H1 (cell line): ENCODE measurements at regions not wholly inside any gene's neighbourhood (a gene's known extent, or its start where the extent isn't known, plus 50 kb on each side); places are given as distances from the start of the nearest gene placed in this dataset.

ENCODE experiments used
- CTCF ChIA-PET: fragments of 300-600 bp; sonication (Branson Sonifier 250); formaldehyde crosslinking; loops from one replicate; lab custom pipeline; 2021; ENCODE audit not compliant: partially characterized antibody; lab: Charles Lee
- POLR2A ChIA-PET: fragments of 300-600 bp; sonication (Branson Sonifier 250); formaldehyde crosslinking; loops from one replicate; lab custom pipeline; 2021; ENCODE audit warnings: inconsistent platforms; ENCODE audit not compliant: partially characterized antibody; lab: Charles Lee
- DNase-seq, 2 experiments: peaks; one replicate each; pipeline versions ENCODE4 v3.0.0 to v3.0.0-alpha.2; 2010 to 2022; ENCODE audit warnings: low spot score in 2 of 2, low read depth in 1 of 2, mixed read lengths in 1 of 2
- FAIRE-seq: peaks from 2 replicates; lab custom pipeline; 2011; peaks lifted over from hg19 to GRCh38; lab: Jason Lieb, UNC
- H2AFZ ChIP-seq: 2 replicates; pipeline ENCODE4 v1.8.1; 2012; ENCODE audit warnings: low read length, inconsistent platforms
- H2AK5ac ChIP-seq: 2 replicates; pipeline ENCODE4 v1.6.1; 2013; ENCODE audit warnings: low read depth, low read length
- H2BK120ac ChIP-seq: replicated peaks from 2 replicates; pipeline ENCODE3; 2013; ENCODE audit warnings: low read depth, low read length, inconsistent platforms
- H2BK12ac ChIP-seq: 2 replicates; pipeline ENCODE4 v1.6.1; 2013; ENCODE audit warnings: low read depth, low read length
- H2BK15ac ChIP-seq: 2 replicates; pipeline ENCODE4 v1.6.1; 2013; ENCODE audit warnings: low read length
- H2BK20ac ChIP-seq: 2 replicates; pipeline ENCODE4 v1.6.1; 2013; ENCODE audit warnings: low read length
- H2BK5ac ChIP-seq: 2 replicates; pipeline ENCODE4 v1.6.1; 2013; ENCODE audit warnings: low read depth, low read length
- H3K14ac ChIP-seq: 2 replicates; pipeline ENCODE4 v1.6.1; 2013; ENCODE audit warnings: inconsistent platforms; ENCODE audit not compliant: insufficient read length
- H3K18ac ChIP-seq: 2 replicates; pipeline ENCODE4 v1.6.1; 2013; ENCODE audit warnings: low read length; ENCODE audit errors: extremely low read depth
- H3K23ac ChIP-seq: 2 replicates; pipeline ENCODE4 v1.6.1; 2013; ENCODE audit warnings: inconsistent platforms; ENCODE audit not compliant: insufficient read length
- H3K23me2 ChIP-seq: 2 replicates; pipeline ENCODE4 v1.6.1; 2013; ENCODE audit warnings: low read depth, low read length
- H3K27ac ChIP-seq: 2 replicates; pipeline ENCODE4 v1.6.1; 2011; ENCODE audit warnings: low read depth, low read length, inconsistent platforms
- H3K27me3 ChIP-seq, 4 experiments: replicated peaks in 1 of 4; 1 replicate in 1 of 4; 2 replicates in 3 of 4; pipeline versions ENCODE4 v1.6.1 to v1.8.1; 2011 to 2013; ENCODE audit warnings: low read length in 3 of 4, mild to moderate bottlenecking in 3 of 4, inconsistent platforms in 2 of 4, mixed read lengths in 2 of 4, moderate library complexity in 1 of 4; ENCODE audit not compliant: control insufficient read depth in 3 of 4, insufficient read depth in 3 of 4; ENCODE audit errors: extremely low read depth in 1 of 4
- H3K36me3 ChIP-seq, 4 experiments: 2 replicates each; pipeline versions ENCODE4 v1.6.1 to v1.8.1; 2011 to 2013; ENCODE audit warnings: mild to moderate bottlenecking in 4 of 4, low read length in 3 of 4, moderate library complexity in 2 of 4, control low read depth in 1 of 4, inconsistent platforms in 1 of 4; ENCODE audit not compliant: insufficient read depth in 4 of 4, control insufficient read depth in 2 of 4
- H3K4ac ChIP-seq: replicated peaks from 2 replicates; pipeline ENCODE3; 2013; ENCODE audit warnings: low read length, low read depth, mixed read lengths, inconsistent platforms; ENCODE audit not compliant: insufficient read length
- H3K4me1 ChIP-seq, 4 experiments: replicated peaks in 1 of 4; 1 replicate in 1 of 4; 2 replicates in 3 of 4; pipeline versions ENCODE4 v1.6.1 to v1.8.1; 2011 to 2013; ENCODE audit warnings: low read length in 3 of 4, inconsistent platforms in 2 of 4, mixed read lengths in 1 of 4; ENCODE audit not compliant: insufficient read depth in 4 of 4, control insufficient read depth in 3 of 4
- H3K4me2 ChIP-seq, 2 experiments: 2 replicates each; pipeline versions ENCODE4 v1.6.1 to v1.8.1; 2011 to 2013; ENCODE audit warnings: low read depth in 2 of 2, low read length in 2 of 2, control low read depth in 1 of 2, inconsistent platforms in 1 of 2, mild to moderate bottlenecking in 1 of 2; ENCODE audit not compliant: insufficient read depth in 1 of 2
- H3K4me3 ChIP-seq, 4 experiments: fragments of 200-600, 300-600 bp in 1 of 4; sonication (generic), shearing (Covaris generic), sonication (Bioruptor Twin) in 1 of 4; 2 replicates each; pipeline versions ENCODE4 v1.5.1 to v1.8.1; 2011 to 2016; ENCODE audit warnings: low read length in 4 of 4, low read depth in 3 of 4, control low read depth in 2 of 4, inconsistent platforms in 2 of 4, mild to moderate bottlenecking in 2 of 4, mixed read lengths in 1 of 4, moderate library complexity in 1 of 4; ENCODE audit not compliant: insufficient read depth in 2 of 4; ENCODE audit errors: extremely low read depth in 1 of 4
- H3K56ac ChIP-seq: replicated peaks from 2 replicates; pipeline ENCODE3; 2013; ENCODE audit warnings: low read depth, mild to moderate bottlenecking, mixed read lengths, low read length, inconsistent platforms; ENCODE audit not compliant: insufficient read length
- H3K79me1 ChIP-seq: 2 replicates; pipeline ENCODE4 v1.6.1; 2013; ENCODE audit warnings: low read depth, low read length, control low read depth
- H3K79me2 ChIP-seq, 2 experiments: 2 replicates each; pipeline versions ENCODE4 v1.6.1 to v1.8.1; 2012 to 2013; ENCODE audit warnings: low read length in 2 of 2, mild to moderate bottlenecking in 2 of 2, inconsistent platforms in 1 of 2; ENCODE audit not compliant: insufficient read depth in 2 of 2, control insufficient read depth in 1 of 2
- H3K9ac ChIP-seq, 4 experiments: replicated peaks in 1 of 4; 1 replicate in 1 of 4; 2 replicates in 3 of 4; pipeline versions ENCODE4 v1.6.1 to v1.8.1; 2011 to 2013; ENCODE audit warnings: low read depth in 3 of 4, low read length in 3 of 4, control low read depth in 2 of 4, mild to moderate bottlenecking in 2 of 4, moderate library complexity in 2 of 4, inconsistent platforms in 1 of 4; ENCODE audit errors: extremely low read depth in 1 of 4
- H3K9me3 ChIP-seq, 2 experiments: 2 replicates each; pipeline versions ENCODE4 v1.6.1 to v1.8.1; 2012 to 2013; ENCODE audit warnings: mild to moderate bottlenecking in 2 of 2, moderate library complexity in 2 of 2, control low read depth in 1 of 2, inconsistent platforms in 1 of 2, low read depth in 1 of 2, low read length in 1 of 2, mixed read lengths in 1 of 2; ENCODE audit not compliant: insufficient read depth in 2 of 2
- H4K20me1 ChIP-seq, 2 experiments: replicated peaks in 1 of 2; 2 replicates each; pipeline versions ENCODE3 to v1.8.1; 2011 to 2013; ENCODE audit warnings: inconsistent platforms in 2 of 2, low read length in 2 of 2, mild to moderate bottlenecking in 1 of 2; ENCODE audit not compliant: insufficient read depth in 2 of 2, control insufficient read depth in 1 of 2
- H4K5ac ChIP-seq: 2 replicates; pipeline ENCODE4 v1.6.1; 2013; ENCODE audit warnings: low read length, low read depth, mixed read lengths, inconsistent platforms; ENCODE audit not compliant: insufficient read length
- H4K8ac ChIP-seq: 2 replicates; pipeline ENCODE4 v1.8.0; 2013; ENCODE audit warnings: mild to moderate bottlenecking, moderate library complexity, low read length, inconsistent platforms; ENCODE audit not compliant: insufficient read depth; ENCODE audit errors: extremely low read depth
- H4K91ac ChIP-seq: replicated peaks from 2 replicates; pipeline ENCODE3; 2013; ENCODE audit warnings: low read length, mixed read lengths, inconsistent platforms; ENCODE audit not compliant: insufficient read length
- NANOG ChIP-seq: IDR thresholded peaks from 2 replicates; pipeline ENCODE4 v1.6.1; 2011; ENCODE audit warnings: low read length, low read depth, mild to moderate bottlenecking, inconsistent platforms; ENCODE audit not compliant: insufficient read depth, poor library complexity, severe bottlenecking
- RAD21 ChIP-seq, 2 experiments: IDR thresholded peaks in 1 of 2; conservative IDR thresholded peaks in 1 of 2; 2 replicates each; pipeline ENCODE4 v1.6.1; 2011; ENCODE audit warnings: low read depth in 2 of 2, low read length in 2 of 2, improper control_type of control experiment in 1 of 2, inconsistent platforms in 1 of 2, mild to moderate bottlenecking in 1 of 2, moderate library complexity in 1 of 2
- WGBS, 2 experiments: shearing (Covaris generic) in 1 of 2; methylation state at CpG; one replicate each; pipeline versions ENCODE4 v1.1.6 to v1.1.7; 2013 to 2015; ENCODE audit warnings: low lambda C conversion rate in 2 of 2, mixed read lengths in 2 of 2, inconsistent platforms in 1 of 2, low coverage in 1 of 2, missing lambda C conversion rate in 1 of 2; ENCODE audit not compliant: insufficient replicate concordance in 2 of 2, insufficient coverage in 1 of 2, insufficient read length in 1 of 2; ENCODE audit errors: extremely low coverage in 1 of 2, missing lambda C conversion rate in 1 of 2; 5-methylcytosine and 5-hydroxymethylcytosine counted together
- TF ChIP-seq, protein P1 (sequence below), 3 experiments: IDR thresholded peaks; 1 replicate in 2 of 3; 2 replicates in 1 of 3; pipeline versions ENCODE4 v1.5.1 to v1.6.1; 2011; ENCODE audit warnings: low read length in 3 of 3, mild to moderate bottlenecking in 3 of 3, inconsistent platforms in 2 of 3, low read depth in 1 of 3, moderate library complexity in 1 of 3; ENCODE audit not compliant: insufficient read depth in 1 of 3; ENCODE audit errors: control extremely low read depth in 1 of 3

DNA sequence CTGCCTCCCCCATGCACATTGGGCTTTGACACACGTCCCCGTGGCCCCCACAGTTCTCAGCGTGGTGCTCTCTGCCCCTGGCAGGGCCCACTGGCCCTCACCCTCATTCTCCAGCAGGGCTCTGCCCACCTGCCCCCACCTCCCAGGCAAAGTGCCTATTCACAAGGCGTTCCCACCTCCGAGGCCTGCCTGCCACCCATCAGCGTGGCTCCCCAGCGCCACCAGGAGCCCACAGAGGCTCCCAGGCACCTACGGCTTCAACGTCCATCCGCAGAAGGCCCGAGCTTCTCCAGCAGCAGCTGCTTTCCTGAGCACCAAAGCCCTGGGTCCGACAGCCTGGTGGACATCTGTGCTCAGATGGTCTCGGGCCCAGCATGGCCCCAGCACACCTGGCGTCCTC, 211.8 kb upstream of the PPP2R2D start:
- Histone ChIP-seq H3K4me1 (peaks cover 2 to 12% (median 7%) of the 10 kb centered on the region in 4 experiments; a peak in 6 of 7 replicates), H3K4me3 (no peak overlapping the region), H2AK5ac (no peak overlapping the region; the same call in 1 of the 2 replicates), H3K79me2 (no peaks in the 10 kb centered on the region), H3K23me2 (peaks cover 10% of the 10 kb centered on the region; the same call in 1 of the 2 replicates), H2BK5ac (peak overlapping the region; percentile 60; the same call in 1 of the 2 replicates), H4K5ac (no peak overlapping the region), H3K27ac (no peak overlapping the region), H3K9ac (no peak overlapping the region), H3K23ac (no peak overlapping the region), H3K56ac (no peak overlapping the region), H3K9me3 (no peaks in the 10 kb centered on the region), H4K91ac (peak overlapping the region; percentile 79), H2AFZ (no peak overlapping the region), H3K4me2 (no peak overlapping the region), H3K18ac (peak overlapping the region; percentile 10; the same call in 1 of the 2 replicates), H2BK120ac (no peak overlapping the region), H3K14ac (no peak overlapping the region), H3K4ac (no peak overlapping the region), H3K27me3 (no peaks in the 10 kb centered on the region; a peak in 1 of 7 replicates), H3K79me1 (peaks cover 3% of the 10 kb centered on the region), H4K20me1 (peaks cover 0 to 4% of the 10 kb centered on the region in 2 experiments), H3K36me3 (no peaks in the 10 kb centered on the region; a peak in 1 of 8 replicates), H2BK15ac (peak overlapping the region; percentile 88; the same call in 1 of the 2 replicates), H4K8ac (no peak overlapping the region), H2BK20ac (no peak overlapping the region), H2BK12ac (peak overlapping the region; percentile 68; the same call in 1 of the 2 replicates)
- CTCF ChIA-PET, result interaction anchor here (0.6 to 2.2 kb wide), 19 partner anchors 10 to 448 kb away, joined by 3 to 7 read pairs (median 3); no protein-coding TSS in a partner anchor
- FAIRE-seq, result no peak
- POLR2A ChIA-PET, result interaction anchor here (0.6 to 3.1 kb wide), 3 partner anchors 13 to 144 kb away, joined by 3 to 9 read pairs (median 3); no protein-coding TSS in a partner anchor
- TF ChIP-seq, protein P1, sequence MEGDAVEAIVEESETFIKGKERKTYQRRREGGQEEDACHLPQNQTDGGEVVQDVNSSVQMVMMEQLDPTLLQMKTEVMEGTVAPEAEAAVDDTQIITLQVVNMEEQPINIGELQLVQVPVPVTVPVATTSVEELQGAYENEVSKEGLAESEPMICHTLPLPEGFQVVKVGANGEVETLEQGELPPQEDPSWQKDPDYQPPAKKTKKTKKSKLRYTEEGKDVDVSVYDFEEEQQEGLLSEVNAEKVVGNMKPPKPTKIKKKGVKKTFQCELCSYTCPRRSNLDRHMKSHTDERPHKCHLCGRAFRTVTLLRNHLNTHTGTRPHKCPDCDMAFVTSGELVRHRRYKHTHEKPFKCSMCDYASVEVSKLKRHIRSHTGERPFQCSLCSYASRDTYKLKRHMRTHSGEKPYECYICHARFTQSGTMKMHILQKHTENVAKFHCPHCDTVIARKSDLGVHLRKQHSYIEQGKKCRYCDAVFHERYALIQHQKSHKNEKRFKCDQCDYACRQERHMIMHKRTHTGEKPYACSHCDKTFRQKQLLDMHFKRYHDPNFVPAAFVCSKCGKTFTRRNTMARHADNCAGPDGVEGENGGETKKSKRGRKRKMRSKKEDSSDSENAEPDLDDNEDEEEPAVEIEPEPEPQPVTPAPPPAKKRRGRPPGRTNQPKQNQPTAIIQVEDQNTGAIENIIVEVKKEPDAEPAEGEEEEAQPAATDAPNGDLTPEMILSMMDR (IDR thresholded peaks at IDR 0.05; ENCODE audit: control extremely low read depth in 1 of 3, insufficient read depth in 1 of 3, low read depth in 1 of 3, low read length in 3 of 3), result peak; percentile 69 to 75 (median 71)
- TF ChIP-seq RAD21 (IDR thresholded peaks at IDR 0.05 in 1 of 2, conservative IDR thresholded peaks at IDR 0.05 in 1 of 2; ENCODE audit: low read depth in 2 of 2, low read length in 2 of 2), result peak; percentile 84 to 89
- TF ChIP-seq NANOG, result no peak
- DNase-seq, result peak in 1 of 2 experiments; percentile 65
- WGBS, 2 experiments, result 67% methylated on average over 14 of the region's 14 CpGs; no CpG with 5 or more reads in 1 of the 2 experiments
